ENCODE measurements at regions not wholly inside any gene's neighbourhood (a gene's known extent, or its start where the extent isn't known, plus 50 kb on each side); places are given as distances from the start of the nearest gene placed in this dataset.

DNA sequence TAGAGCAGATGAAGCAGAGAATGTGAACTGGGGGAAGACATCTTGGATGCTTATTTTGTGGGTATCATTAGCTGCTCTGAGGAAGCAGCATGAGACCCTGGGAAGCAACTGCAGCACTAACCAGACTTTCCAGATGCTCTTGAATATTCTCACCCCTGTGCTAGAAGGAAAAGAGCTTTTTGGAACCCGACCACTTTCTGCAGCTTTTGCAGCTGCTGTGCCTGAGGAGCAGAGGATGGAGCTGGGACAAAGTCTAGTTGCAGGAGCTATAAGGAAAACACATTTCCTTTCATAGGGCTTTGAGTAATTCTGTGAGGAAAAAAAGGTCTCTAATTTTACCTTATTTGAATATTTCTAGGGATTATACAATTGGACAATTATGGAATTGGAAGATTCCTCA is 369.7 kb downstream of the CD109 start:
- TF ChIP-seq GATA2 (IDR thresholded peaks at IDR 0.05; ENCODE audit: low read depth, low read length) (no peak), GATA3 (IDR thresholded peaks at IDR 0.05; ENCODE audit: low read depth, low read length) (no peak)

GRCh38 chr6:74063391-74063790 is 367.4 kb downstream of the CD109 start:
- TF ChIP-seq GATA3 (IDR thresholded peaks at IDR 0.05; ENCODE audit: low read depth, low read length) (no peak), GATA2 (IDR thresholded peaks at IDR 0.05; ENCODE audit: low read depth, low read length) (no peak)

DNA sequence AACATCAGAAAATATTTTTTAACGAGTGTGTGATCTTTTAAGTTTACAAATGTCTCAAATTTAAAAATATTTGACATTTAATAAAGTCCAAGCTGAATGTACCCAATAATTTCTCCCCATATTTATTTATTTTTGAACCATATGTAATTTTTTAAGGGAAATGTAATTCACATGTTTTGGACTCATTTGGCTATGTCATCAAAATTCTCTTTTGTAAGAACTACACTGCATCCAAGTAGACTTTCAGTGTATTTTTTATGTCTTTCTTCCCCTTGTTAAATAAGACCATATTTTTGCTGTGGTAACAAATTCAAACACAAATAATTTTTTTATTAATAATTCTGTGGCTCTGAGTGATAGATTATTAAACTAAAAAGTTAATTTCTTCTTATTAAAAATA is 365.2 kb downstream of the CD109 start:
- TF ChIP-seq GATA2 (IDR thresholded peaks at IDR 0.05; ENCODE audit: low read depth, low read length): no peak

GRCh38 chr6:74060354-74060753 is 364.4 kb downstream of the CD109 start:
- no peak for TF ChIP-seq GATA2 (IDR thresholded peaks at IDR 0.05; ENCODE audit: low read depth, low read length)
- no peak for TF ChIP-seq GATA3 (IDR thresholded peaks at IDR 0.05; ENCODE audit: low read depth, low read length)

DNA sequence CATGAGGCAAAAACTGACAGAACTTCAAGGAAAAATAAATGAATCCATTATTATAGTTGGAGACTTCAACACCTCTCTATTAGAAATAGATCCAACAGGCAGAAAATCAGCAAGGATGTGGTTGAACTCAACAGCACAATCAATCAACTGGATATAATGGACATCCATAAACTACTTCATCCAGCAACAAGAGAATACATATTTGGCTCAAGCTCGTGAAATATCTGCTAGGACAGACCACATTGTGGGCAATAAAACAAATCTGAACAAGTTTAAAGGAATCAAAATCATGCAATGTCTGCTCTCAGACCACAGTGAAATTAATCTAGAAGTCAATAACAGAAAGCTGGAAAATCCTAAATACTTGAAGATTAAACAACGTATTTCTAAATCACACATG is 362.6 kb downstream of the CD109 start:
- TF ChIP-seq GATA2 (IDR thresholded peaks at IDR 0.05; ENCODE audit: low read depth, low read length): no peak
- TF ChIP-seq GATA3 (IDR thresholded peaks at IDR 0.05; ENCODE audit: low read depth, low read length): no peak

DNA sequence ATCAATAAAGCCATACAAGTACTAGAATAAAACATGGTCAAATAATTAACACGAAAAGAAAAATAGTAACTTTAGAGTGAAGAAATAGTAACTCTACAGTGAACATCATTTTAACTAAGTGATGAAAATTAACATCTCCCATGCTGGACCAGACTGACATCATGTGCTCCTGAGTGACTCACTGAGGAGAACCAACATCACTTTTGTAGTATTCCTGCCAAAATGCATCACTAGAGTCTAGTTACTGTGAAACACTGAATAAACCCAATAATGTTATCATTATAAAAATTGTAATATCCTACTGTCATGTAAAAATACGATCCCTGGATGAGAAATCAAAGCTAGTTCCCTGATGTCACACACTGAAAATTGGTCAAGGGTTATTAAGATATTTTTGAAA is 361.3 kb downstream of the CD109 start:
- no peak for TF ChIP-seq GATA2 (IDR thresholded peaks at IDR 0.05; ENCODE audit: low read depth, low read length)
- no peak for TF ChIP-seq GATA3 (IDR thresholded peaks at IDR 0.05; ENCODE audit: low read depth, low read length)

- TF ChIP-seq GATA2 (IDR thresholded peaks at IDR 0.05; ENCODE audit: low read depth, low read length) (no peak), GATA3 (IDR thresholded peaks at IDR 0.05; ENCODE audit: low read depth, low read length) (no peak)
Measured at GRCh38 chr6:74054190-74054589, 358.2 kb downstream of the CD109 start.

- TF ChIP-seq GATA3 (IDR thresholded peaks at IDR 0.05; ENCODE audit: low read depth, low read length) (no peak), GATA2 (IDR thresholded peaks at IDR 0.05; ENCODE audit: low read depth, low read length) (no peak)
Measured at GRCh38 chr6:74050921-74051320, 354.9 kb downstream of the CD109 start.

GRCh38 chr6:74048387-74048786 is 352.4 kb downstream of the CD109 start:
- no peak for TF ChIP-seq GATA3 (IDR thresholded peaks at IDR 0.05; ENCODE audit: low read depth, low read length)
- no peak for TF ChIP-seq GATA2 (IDR thresholded peaks at IDR 0.05; ENCODE audit: low read depth, low read length)

DNA sequence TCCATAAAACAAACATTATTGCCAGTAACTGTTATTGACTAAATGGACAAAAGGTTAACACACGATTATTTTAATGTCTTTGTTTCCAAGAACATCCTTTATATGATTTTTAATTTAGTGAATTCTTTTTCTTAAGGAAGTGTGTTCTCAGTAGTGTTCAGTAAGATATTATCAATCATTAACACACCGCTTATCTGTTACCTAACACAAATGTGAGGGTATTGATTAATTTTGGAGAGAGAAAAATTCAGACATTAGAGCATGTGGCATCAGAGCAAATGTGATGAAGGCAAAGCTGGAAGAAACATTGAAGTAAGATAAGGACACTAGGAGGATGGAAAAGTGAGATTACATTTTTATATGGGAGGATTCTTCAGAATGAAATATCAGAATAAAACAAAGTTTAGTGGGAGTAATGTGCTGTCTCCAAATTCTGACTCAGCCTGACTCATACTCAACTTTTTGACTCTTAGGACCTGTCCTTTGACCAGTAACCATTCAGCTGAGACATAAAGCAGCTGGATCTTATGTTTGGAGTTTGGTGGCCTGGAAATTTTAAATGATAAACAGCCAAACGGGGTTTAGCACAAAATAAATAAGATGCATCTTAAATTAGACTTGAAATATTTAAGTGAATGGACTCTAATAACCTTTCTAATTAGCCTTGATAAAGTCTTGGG is 348.6 kb downstream of the CD109 start:
- no peak for TF ChIP-seq GATA2 (IDR thresholded peaks at IDR 0.05; ENCODE audit: low read depth, low read length)
- TF ChIP-seq GATA3 (IDR thresholded peaks at IDR 0.05; ENCODE audit: low read depth, low read length): no peak

DNA sequence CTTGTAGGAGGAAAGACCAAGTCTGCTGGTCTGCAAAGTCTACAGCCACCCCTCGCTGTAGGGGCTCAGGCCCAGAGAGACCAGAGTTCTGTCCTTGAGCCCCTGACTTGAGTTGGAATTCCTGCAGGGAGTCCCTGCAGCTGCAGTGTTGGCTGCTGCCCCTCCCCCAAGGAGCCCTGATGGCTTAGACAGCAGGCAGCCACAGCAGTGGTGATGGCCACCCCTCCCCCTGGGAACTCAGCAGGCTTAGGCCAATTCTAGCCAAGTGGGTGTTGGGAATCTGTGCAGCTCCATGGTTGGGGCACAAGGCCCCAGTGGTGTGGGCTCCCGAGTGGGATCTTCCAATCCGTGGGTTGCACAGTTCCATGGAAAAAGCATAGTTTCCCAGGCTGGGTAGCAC is 345.4 kb downstream of the CD109 start:
- no peak for TF ChIP-seq GATA2 (IDR thresholded peaks at IDR 0.05; ENCODE audit: low read depth, low read length)

GRCh38 chr6:74018825-74019224 is 322.8 kb downstream of the CD109 start:
- TF ChIP-seq GATA3 (IDR thresholded peaks at IDR 0.05; ENCODE audit: low read depth, low read length) (no peak), GATA2 (IDR thresholded peaks at IDR 0.05; ENCODE audit: low read depth, low read length) (no peak)

GRCh38 chr6:74015427-74015826 is 319.4 kb downstream of the CD109 start:
- TF ChIP-seq GATA2 (IDR thresholded peaks at IDR 0.05; ENCODE audit: low read depth, low read length) (no peak), GATA3 (IDR thresholded peaks at IDR 0.05; ENCODE audit: low read depth, low read length) (no peak)

DNA sequence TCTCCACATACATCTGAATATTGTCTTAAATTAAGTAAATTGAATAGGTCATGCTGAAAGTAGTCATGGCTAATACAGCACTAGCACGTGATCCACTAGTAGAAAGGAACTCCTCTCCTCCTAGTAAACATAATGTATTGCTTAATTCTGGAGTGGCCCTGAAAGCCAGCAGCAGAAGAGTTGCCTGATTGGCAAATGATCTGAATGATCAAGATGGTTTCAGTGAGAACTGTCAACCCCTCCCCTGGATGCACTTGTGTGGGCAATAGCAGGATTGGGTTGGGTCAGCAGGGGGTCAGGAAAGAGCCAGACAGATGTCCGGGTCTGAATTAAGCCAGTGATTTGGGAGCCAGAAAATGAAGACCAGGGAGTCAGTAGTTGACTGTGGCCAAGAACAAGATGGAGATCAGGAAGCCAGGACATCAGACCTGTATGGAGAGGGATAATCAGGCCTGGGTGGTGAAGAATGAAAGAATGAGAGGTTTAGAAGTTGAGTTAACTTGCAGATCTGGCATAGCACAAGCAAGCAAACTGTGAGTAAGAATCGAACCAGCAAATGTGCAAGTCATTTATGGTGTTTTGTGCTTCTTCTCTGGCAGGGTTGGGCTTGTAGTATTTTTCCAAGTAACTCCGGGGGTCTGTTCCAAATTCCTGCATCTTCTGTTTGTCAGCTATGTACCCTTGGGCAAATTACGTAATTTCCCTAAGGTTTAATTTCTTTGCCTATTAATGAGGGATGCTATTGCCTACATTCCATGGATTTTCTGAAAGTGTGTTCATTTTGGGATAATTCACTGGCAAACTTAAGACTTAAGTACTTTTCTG is 304.9 kb downstream of the CD109 start:
- TF ChIP-seq GATA2 (IDR thresholded peaks at IDR 0.05; ENCODE audit: low read depth, low read length) (no peak), GATA3 (IDR thresholded peaks at IDR 0.05; ENCODE audit: low read depth, low read length) (no peak)

- TF ChIP-seq GATA3 (IDR thresholded peaks at IDR 0.05; ENCODE audit: low read depth, low read length) (no peak), GATA2 (IDR thresholded peaks at IDR 0.05; ENCODE audit: low read depth, low read length) (no peak)
Measured at GRCh38 chr6:73989428-73989827, 293.4 kb downstream of the CD109 start.

Data from SH-SY5Y (cell line).